HG03378 (cell line): ENCODE measurements at regions not wholly inside any gene's neighbourhood (a gene's known extent, or its start where the extent isn't known, plus 50 kb on each side); places are given as distances from the start of the nearest gene placed in this dataset.
"Not testable (repeated sequence)": the region's sequence is repeated elsewhere in the genome, so short reads cannot be mapped to it uniquely, and the experiment has no call there.

ENCODE experiments used
- ATAC-seq: cut with Tn5 transposase; IDR thresholded peaks from one replicate; pipeline ENCODE4 v1.9.1; 2021; ENCODE audit warnings: mild to moderate bottlenecking, moderate library complexity; ENCODE audit not compliant: unreplicated experiment

GRCh38 chr12:75656648-75657047 lies 145.2 kb upstream of the KRR1 start:
- no peak for ATAC-seq

- ATAC-seq, result no peak
Observed at GRCh38 chr12:75656210-75656609, 144.8 kb upstream of the KRR1 start.

GRCh38 chr12:75655315-75655806 lies 144.0 kb upstream of the KRR1 start:
- no peak for ATAC-seq

- ATAC-seq, result no peak
Observed at GRCh38 chr12:75651342-75651695, 139.9 kb upstream of the KRR1 start.

- no peak for ATAC-seq
Observed at GRCh38 chr12:75650595-75651341, 139.4 kb upstream of the KRR1 start.

GRCh38 chr12:75650100-75650499 lies 138.7 kb upstream of the KRR1 start:
- no peak for ATAC-seq

GRCh38 chr12:75648856-75649255 lies 137.4 kb upstream of the KRR1 start:
- ATAC-seq, result no peak

GRCh38 chr12:75646329-75647210 lies 135.2 kb upstream of the KRR1 start:
- ATAC-seq, result no peak

GRCh38 chr12:75644472-75645072 lies 133.2 kb upstream of the KRR1 start:
- no peak for ATAC-seq

- not testable (repeated sequence) for ATAC-seq
Observed at GRCh38 chr12:75643119-75643518, 131.7 kb upstream of the KRR1 start.

GRCh38 chr12:75642226-75642625 lies 130.8 kb upstream of the KRR1 start:
- ATAC-seq, result no peak

GRCh38 chr12:75641031-75641780 lies 129.8 kb upstream of the KRR1 start:
- peak; percentile 99 for ATAC-seq

GRCh38 chr12:75638792-75639191 lies 127.4 kb upstream of the KRR1 start:
- ATAC-seq, result no peak

GRCh38 chr12:75636607-75637006 lies 125.2 kb upstream of the KRR1 start:
- ATAC-seq, result no peak

- peak; percentile 55 for ATAC-seq
Observed at GRCh38 chr12:75635606-75636444, 124.4 kb upstream of the KRR1 start.

- no peak for ATAC-seq
Observed at GRCh38 chr12:75634244-75635222, 123.1 kb upstream of the KRR1 start.

- no peak for ATAC-seq
Observed at GRCh38 chr12:75633789-75634188, 122.4 kb upstream of the KRR1 start.

- no peak for ATAC-seq
Observed at GRCh38 chr12:75632442-75632841, 121.0 kb upstream of the KRR1 start.

- ATAC-seq, result no peak
Observed at GRCh38 chr12:75631831-75632230, 120.4 kb upstream of the KRR1 start.
